ENCODE measurements at regions not wholly inside any gene's neighbourhood (a gene's known extent, or its start where the extent isn't known, plus 50 kb on each side); places are given as distances from the start of the nearest gene placed in this dataset.

DNA sequence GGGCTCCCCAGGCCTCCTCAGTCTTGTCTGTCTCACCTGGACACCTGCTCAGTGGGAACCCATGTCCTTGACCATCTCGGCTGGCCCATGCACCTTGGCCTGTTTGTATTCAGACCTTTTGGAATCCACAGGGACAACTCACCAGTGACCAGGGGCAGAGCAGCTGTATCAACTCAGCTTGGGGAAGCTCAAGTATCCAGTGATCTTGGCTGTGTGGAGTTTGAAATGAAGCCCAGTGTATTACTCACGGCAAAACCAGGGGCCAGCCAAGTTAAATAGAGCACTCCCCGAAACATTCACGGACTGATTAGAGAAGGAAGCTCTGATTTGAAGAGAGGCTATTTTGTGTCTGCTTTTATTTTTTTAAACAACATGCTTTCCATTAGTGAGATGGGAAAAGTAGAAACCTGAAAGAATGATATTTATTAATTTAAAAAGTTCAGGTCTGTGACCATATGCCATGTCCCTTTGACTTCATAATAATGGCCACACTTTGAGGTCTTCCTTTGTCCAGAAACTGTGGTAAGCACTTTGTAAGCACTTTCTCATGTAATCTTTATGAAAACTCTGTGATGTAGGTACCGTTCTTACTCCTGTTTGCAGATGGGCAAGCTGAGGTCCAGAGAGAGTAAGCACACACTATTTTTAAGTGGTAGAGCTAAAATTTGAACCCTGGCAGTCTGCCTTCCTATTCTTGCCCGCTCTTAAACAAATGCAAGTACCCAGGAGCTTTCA is 656.5 kb downstream of the BNC2 start:
- POLR2A ChIA-PET, result no interaction called here
- H3K4me1 Mint-ChIP-seq, result peaks cover 15% of the 10 kb centered on the region
- TF ChIP-seq AFF4 (CRISPR knock-in tag; IDR thresholded peaks at IDR 0.05; ENCODE audit: borderline replicate concordance) (no peak), CREB1 (CRISPR knock-in tag; IDR thresholded peaks at IDR 0.05) (no peak), NR1H2 (CRISPR knock-in tag; IDR thresholded peaks at IDR 0.05) (no peak), ZNF263 (CRISPR knock-in tag; IDR thresholded peaks at IDR 0.05; ENCODE audit: low read depth) (no peak), FOXK1 (CRISPR knock-in tag; IDR thresholded peaks at IDR 0.05) (no peak), TCF7 (CRISPR knock-in tag; IDR thresholded peaks at IDR 0.05; ENCODE audit: low read depth) (no peak), NR2C2 (CRISPR knock-in tag; IDR thresholded peaks at IDR 0.05) (no peak), ZBTB43 (CRISPR knock-in tag; IDR thresholded peaks at IDR 0.05) (no peak), SP1 (CRISPR knock-in tag; conservative IDR thresholded peaks at IDR 0.05) (no peak), TEAD4 (CRISPR knock-in tag; IDR thresholded peaks at IDR 0.05) (no peak), JUN (CRISPR knock-in tag; IDR thresholded peaks at IDR 0.05) (no peak), ZNF232 (CRISPR knock-in tag; IDR thresholded peaks at IDR 0.05) (no peak), ETV6 (CRISPR knock-in tag; IDR thresholded peaks at IDR 0.05) (no peak)
- TF ChIP-seq, protein P1, sequence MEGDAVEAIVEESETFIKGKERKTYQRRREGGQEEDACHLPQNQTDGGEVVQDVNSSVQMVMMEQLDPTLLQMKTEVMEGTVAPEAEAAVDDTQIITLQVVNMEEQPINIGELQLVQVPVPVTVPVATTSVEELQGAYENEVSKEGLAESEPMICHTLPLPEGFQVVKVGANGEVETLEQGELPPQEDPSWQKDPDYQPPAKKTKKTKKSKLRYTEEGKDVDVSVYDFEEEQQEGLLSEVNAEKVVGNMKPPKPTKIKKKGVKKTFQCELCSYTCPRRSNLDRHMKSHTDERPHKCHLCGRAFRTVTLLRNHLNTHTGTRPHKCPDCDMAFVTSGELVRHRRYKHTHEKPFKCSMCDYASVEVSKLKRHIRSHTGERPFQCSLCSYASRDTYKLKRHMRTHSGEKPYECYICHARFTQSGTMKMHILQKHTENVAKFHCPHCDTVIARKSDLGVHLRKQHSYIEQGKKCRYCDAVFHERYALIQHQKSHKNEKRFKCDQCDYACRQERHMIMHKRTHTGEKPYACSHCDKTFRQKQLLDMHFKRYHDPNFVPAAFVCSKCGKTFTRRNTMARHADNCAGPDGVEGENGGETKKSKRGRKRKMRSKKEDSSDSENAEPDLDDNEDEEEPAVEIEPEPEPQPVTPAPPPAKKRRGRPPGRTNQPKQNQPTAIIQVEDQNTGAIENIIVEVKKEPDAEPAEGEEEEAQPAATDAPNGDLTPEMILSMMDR (IDR thresholded peaks at IDR 0.05), result no peak
- TF ChIP-seq, protein P2, sequence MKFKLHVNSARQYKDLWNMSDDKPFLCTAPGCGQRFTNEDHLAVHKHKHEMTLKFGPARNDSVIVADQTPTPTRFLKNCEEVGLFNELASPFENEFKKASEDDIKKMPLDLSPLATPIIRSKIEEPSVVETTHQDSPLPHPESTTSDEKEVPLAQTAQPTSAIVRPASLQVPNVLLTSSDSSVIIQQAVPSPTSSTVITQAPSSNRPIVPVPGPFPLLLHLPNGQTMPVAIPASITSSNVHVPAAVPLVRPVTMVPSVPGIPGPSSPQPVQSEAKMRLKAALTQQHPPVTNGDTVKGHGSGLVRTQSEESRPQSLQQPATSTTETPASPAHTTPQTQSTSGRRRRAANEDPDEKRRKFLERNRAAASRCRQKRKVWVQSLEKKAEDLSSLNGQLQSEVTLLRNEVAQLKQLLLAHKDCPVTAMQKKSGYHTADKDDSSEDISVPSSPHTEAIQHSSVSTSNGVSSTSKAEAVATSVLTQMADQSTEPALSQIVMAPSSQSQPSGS (CRISPR knock-in tag; IDR thresholded peaks at IDR 0.05; ENCODE audit: borderline replicate concordance, low read depth), result no peak
- TF ChIP-seq, protein P3, sequence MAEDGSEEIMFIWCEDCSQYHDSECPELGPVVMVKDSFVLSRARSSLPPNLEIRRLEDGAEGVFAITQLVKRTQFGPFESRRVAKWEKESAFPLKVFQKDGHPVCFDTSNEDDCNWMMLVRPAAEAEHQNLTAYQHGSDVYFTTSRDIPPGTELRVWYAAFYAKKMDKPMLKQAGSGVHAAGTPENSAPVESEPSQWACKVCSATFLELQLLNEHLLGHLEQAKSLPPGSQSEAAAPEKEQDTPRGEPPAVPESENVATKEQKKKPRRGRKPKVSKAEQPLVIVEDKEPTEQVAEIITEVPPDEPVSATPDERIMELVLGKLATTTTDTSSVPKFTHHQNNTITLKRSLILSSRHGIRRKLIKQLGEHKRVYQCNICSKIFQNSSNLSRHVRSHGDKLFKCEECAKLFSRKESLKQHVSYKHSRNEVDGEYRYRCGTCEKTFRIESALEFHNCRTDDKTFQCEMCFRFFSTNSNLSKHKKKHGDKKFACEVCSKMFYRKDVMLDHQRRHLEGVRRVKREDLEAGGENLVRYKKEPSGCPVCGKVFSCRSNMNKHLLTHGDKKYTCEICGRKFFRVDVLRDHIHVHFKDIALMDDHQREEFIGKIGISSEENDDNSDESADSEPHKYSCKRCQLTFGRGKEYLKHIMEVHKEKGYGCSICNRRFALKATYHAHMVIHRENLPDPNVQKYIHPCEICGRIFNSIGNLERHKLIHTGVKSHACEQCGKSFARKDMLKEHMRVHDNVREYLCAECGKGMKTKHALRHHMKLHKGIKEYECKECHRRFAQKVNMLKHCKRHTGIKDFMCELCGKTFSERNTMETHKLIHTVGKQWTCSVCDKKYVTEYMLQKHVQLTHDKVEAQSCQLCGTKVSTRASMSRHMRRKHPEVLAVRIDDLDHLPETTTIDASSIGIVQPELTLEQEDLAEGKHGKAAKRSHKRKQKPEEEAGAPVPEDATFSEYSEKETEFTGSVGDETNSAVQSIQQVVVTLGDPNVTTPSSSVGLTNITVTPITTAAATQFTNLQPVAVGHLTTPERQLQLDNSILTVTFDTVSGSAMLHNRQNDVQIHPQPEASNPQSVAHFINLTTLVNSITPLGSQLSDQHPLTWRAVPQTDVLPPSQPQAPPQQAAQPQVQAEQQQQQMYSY (CRISPR knock-in tag; IDR thresholded peaks at IDR 0.05), result no peak
- H3K36me3 Mint-ChIP-seq, result no peaks in the 10 kb centered on the region
- peaks cover 2% of the 10 kb centered on the region for H3K9me3 Mint-ChIP-seq
- no peaks in the 10 kb centered on the region for H3K27me3 Mint-ChIP-seq (ENCODE audit: low read depth)
- H3K27ac Mint-ChIP-seq, result no peak overlapping the region
- ATAC-seq, result no peak
- CTCF ChIA-PET, result no interaction called here
- DNase-seq (ENCODE audit: low spot score), result no peak
- no peak overlapping the region for H3K4me3 Mint-ChIP-seq
